PC-9 (cell line): ENCODE measurements at regions not wholly inside any gene's neighbourhood (a gene's known extent, or its start where the extent isn't known, plus 50 kb on each side); places are given as distances from the start of the nearest gene placed in this dataset.

Experiments
- BruUV-seq: library from RNA; stranded (reverse); fragments of 400-500 nt; replicated peaks from 2 replicates; lab custom pipeline; 2021; lab: Mats Ljungman, UMichigan
- CTCF ChIA-PET: fragments of 300-600 bp; sonication (Branson Sonifier 250); formaldehyde crosslinking; loops from one replicate; lab custom pipeline; 2022; ENCODE audit warnings: antibody characterized with exemption; lab: Charles Lee
- POLR2A ChIA-PET: fragments of 300-600 bp; sonication (Branson Sonifier 250); formaldehyde crosslinking; loops from one replicate; lab custom pipeline; 2022; ENCODE audit warnings: antibody characterized with exemption; ENCODE audit not compliant: unreplicated experiment; lab: Charles Lee
- DNase-seq, 2 experiments: peaks; one replicate each; pipeline versions ENCODE4 v3.0.0 to v3.0.0-alpha.2; 2015 to 2022; ENCODE audit warnings: mixed read lengths in 1 of 2
- H2AFZ ChIP-seq: fragments of 200-600 bp; sonication (generic); 2 replicates; pipeline ENCODE4 v1.8.1; 2017; ENCODE audit warnings: antibody characterized with exemption
- H3F3A ChIP-seq: fragments of 200-600 bp; sonication (generic); 2 replicates; pipeline ENCODE4 v1.8.1; 2017; ENCODE audit warnings: antibody characterized with exemption, mild to moderate bottlenecking, low read depth; ENCODE audit not compliant: insufficient read depth
- H3K27ac ChIP-seq: fragments of 200-600 bp; sonication (generic); 2 replicates; pipeline ENCODE4 v1.6.1; 2016; ENCODE audit warnings: mixed run types
- H3K27me3 ChIP-seq: fragments of 200-600 bp; sonication (generic); 2 replicates; pipeline ENCODE4 v1.6.1; 2016; ENCODE audit warnings: low read depth, mixed run types; ENCODE audit not compliant: insufficient read depth
- H3K36me3 ChIP-seq: fragments of 200-600 bp; sonication (generic); 2 replicates; pipeline ENCODE4 v1.6.1; 2016; ENCODE audit warnings: low read depth, mixed run types
- H3K4me1 ChIP-seq: fragments of 200-600 bp; sonication (generic); replicated peaks from 2 replicates; pipeline ENCODE4 v1.6.1; 2016; ENCODE audit warnings: mixed run types; ENCODE audit not compliant: insufficient read depth
- H3K4me2 ChIP-seq: fragments of 200-600 bp; sonication (generic); 2 replicates; pipeline ENCODE4 v1.6.1; 2017; ENCODE audit warnings: mixed run types
- H3K4me3 ChIP-seq: fragments of 200-600 bp; sonication (generic); 2 replicates; pipeline ENCODE4 v1.6.1; 2016; ENCODE audit warnings: mixed run types
- H3K79me2 ChIP-seq: fragments of 200-600 bp; sonication (generic); 2 replicates; pipeline ENCODE4 v1.6.1; 2017; ENCODE audit warnings: low read depth, mixed run types
- H3K9me2 ChIP-seq: fragments of 200-600 bp; sonication (generic); 2 replicates; pipeline ENCODE4 v1.8.1; 2017; ENCODE audit warnings: mild to moderate bottlenecking; ENCODE audit not compliant: insufficient read depth
- H3K9me3 ChIP-seq: fragments of 200-600 bp; sonication (generic); 2 replicates; pipeline ENCODE4 v1.8.1; 2016; ENCODE audit warnings: low read depth; ENCODE audit not compliant: insufficient read depth
- H4K20me1 ChIP-seq: fragments of 200-600 bp; sonication (generic); 2 replicates; pipeline ENCODE4 v1.8.1; 2017; ENCODE audit not compliant: insufficient read depth
- EZH2 ChIP-seq: fragments of 200-600 bp; sonication (generic); IDR thresholded peaks from 2 replicates; pipeline ENCODE4 v1.8.0; 2017; ENCODE audit warnings: antibody characterized with exemption, low read depth
- intact Hi-C: fragments of 100-400 bp; cut with micrococcal nuclease; formaldehyde crosslinking; loops from one replicate; pipeline ENCODE4 v1.10.0; 2022; ENCODE audit not compliant: unreplicated experiment
- TF ChIP-seq, protein P1 (sequence below): fragments of 200-600 bp; sonication (generic); conservative IDR thresholded peaks from 2 replicates; pipeline ENCODE4 v1.6.1; 2017; ENCODE audit warnings: mixed run types, antibody characterized with exemption, mild to moderate bottlenecking, moderate library complexity

- no peak for DNase-seq
- no peaks in the 10 kb centered on the region for H3K4me1 ChIP-seq
- H3K27ac ChIP-seq, result no peak overlapping the region
- H3K9me2 ChIP-seq, result no peaks in the 10 kb centered on the region
- no peaks in the 10 kb centered on the region for H3K79me2 ChIP-seq
- no peaks in the 10 kb centered on the region for H3K27me3 ChIP-seq
- intact Hi-C loops, result no loop called here
- no peaks in the 10 kb centered on the region for H4K20me1 ChIP-seq
- no peaks in the 10 kb centered on the region for H3K36me3 ChIP-seq
- H2AFZ ChIP-seq, result no peak overlapping the region
- no peaks in the 10 kb centered on the region for H3F3A ChIP-seq
- H3K4me3 ChIP-seq, result no peak overlapping the region
- no peak overlapping the region for H3K4me2 ChIP-seq
- ChIA-PET POLR2A (no interaction called here), CTCF (no interaction called here)
- no peaks in the 10 kb centered on the region for H3K9me3 ChIP-seq
- no TSS peak for BruUV-seq
- TF ChIP-seq, protein P1, sequence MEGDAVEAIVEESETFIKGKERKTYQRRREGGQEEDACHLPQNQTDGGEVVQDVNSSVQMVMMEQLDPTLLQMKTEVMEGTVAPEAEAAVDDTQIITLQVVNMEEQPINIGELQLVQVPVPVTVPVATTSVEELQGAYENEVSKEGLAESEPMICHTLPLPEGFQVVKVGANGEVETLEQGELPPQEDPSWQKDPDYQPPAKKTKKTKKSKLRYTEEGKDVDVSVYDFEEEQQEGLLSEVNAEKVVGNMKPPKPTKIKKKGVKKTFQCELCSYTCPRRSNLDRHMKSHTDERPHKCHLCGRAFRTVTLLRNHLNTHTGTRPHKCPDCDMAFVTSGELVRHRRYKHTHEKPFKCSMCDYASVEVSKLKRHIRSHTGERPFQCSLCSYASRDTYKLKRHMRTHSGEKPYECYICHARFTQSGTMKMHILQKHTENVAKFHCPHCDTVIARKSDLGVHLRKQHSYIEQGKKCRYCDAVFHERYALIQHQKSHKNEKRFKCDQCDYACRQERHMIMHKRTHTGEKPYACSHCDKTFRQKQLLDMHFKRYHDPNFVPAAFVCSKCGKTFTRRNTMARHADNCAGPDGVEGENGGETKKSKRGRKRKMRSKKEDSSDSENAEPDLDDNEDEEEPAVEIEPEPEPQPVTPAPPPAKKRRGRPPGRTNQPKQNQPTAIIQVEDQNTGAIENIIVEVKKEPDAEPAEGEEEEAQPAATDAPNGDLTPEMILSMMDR, result no peak
These were observed 106.3 kb upstream of the TMLHE start for GRCh38 chrX:155718972-155719586.

GRCh38 chrX:155715141-155715540 is 102.4 kb upstream of the TMLHE start:
- no peaks in the 10 kb centered on the region for H3F3A ChIP-seq
- no peaks in the 10 kb centered on the region for H3K9me2 ChIP-seq
- H3K36me3 ChIP-seq, result no peaks in the 10 kb centered on the region
- H3K27ac ChIP-seq, result no peak overlapping the region
- no peak overlapping the region for H2AFZ ChIP-seq
- no peaks in the 10 kb centered on the region for H3K79me2 ChIP-seq
- intact Hi-C loops, result no loop called here
- H3K4me2 ChIP-seq, result no peak overlapping the region
- BruUV-seq, result no TSS peak
- CTCF ChIA-PET, result no interaction called here
- no peak overlapping the region for H3K4me3 ChIP-seq
- H3K9me3 ChIP-seq, result no peaks in the 10 kb centered on the region
- POLR2A ChIA-PET, result no interaction called here
- TF ChIP-seq, protein P1, result no peak
- no peak for TF ChIP-seq EZH2
- peak; percentile 35 to 36 for DNase-seq
- H4K20me1 ChIP-seq, result no peaks in the 10 kb centered on the region
- H3K4me1 ChIP-seq, result no peaks in the 10 kb centered on the region
- H3K27me3 ChIP-seq, result no peaks in the 10 kb centered on the region

GRCh38 chrX:155695419-155695818 is 82.7 kb upstream of the TMLHE start:
- BruUV-seq, result no TSS peak
- no peak overlapping the region for H3K27ac ChIP-seq
- no peak overlapping the region for H3K4me3 ChIP-seq
- no peak overlapping the region for H2AFZ ChIP-seq
- no peak for DNase-seq
- no peaks in the 10 kb centered on the region for H3F3A ChIP-seq
- TF ChIP-seq EZH2, result no peak
- TF ChIP-seq, protein P1, result no peak
- no peaks in the 10 kb centered on the region for H3K4me1 ChIP-seq
- H3K79me2 ChIP-seq, result no peaks in the 10 kb centered on the region
- H3K9me3 ChIP-seq, result no peaks in the 10 kb centered on the region
- H3K4me2 ChIP-seq, result no peak overlapping the region
- ChIA-PET POLR2A (no interaction called here), CTCF (no interaction called here)
- H3K36me3 ChIP-seq, result no peaks in the 10 kb centered on the region
- H3K9me2 ChIP-seq, result no peaks in the 10 kb centered on the region
- H3K27me3 ChIP-seq, result no peaks in the 10 kb centered on the region
- intact Hi-C loops, result no loop called here
- no peaks in the 10 kb centered on the region for H4K20me1 ChIP-seq
